Ascending aorta (tissue), 2 donors: ENCODE measurements at regions not wholly inside any gene's neighbourhood (a gene's known extent, or its start where the extent isn't known, plus 50 kb on each side); places are given as distances from the start of the nearest gene placed in this dataset.

ENCODE experiments used
- DNase-seq, 2 donors: peaks; one replicate each; pipeline ENCODE4 v3.0.0-alpha.2; 2019; ENCODE audit warnings: low spot score in 2 of 2
- H3K27ac ChIP-seq, 2 donors: fragments of 200-600 bp; sonication (generic); one replicate each; pipeline ENCODE4 v1.5.1; 2016 to 2017; ENCODE audit warnings: mild to moderate bottlenecking in 1 of 2
- H3K27me3 ChIP-seq: fragments of 200-600 bp; sonication (generic); one replicate; pipeline ENCODE4 v1.5.1; 2017
- H3K36me3 ChIP-seq, 2 donors: fragments of 200-600 bp; sonication (generic); one replicate each; pipeline ENCODE4 v1.5.1; 2016
- H3K4me1 ChIP-seq, 2 donors: fragments of 200-600 bp; sonication (generic); one replicate each; pipeline ENCODE4 v1.5.1; 2016 to 2017; ENCODE audit warnings: mild to moderate bottlenecking in 1 of 2
- H3K4me3 ChIP-seq, 2 donors: fragments of 200-600 bp; sonication (generic); one replicate each; pipeline ENCODE4 v1.5.1; 2016 to 2017; ENCODE audit warnings: mild to moderate bottlenecking in 1 of 2
- H3K9me3 ChIP-seq, 2 donors: fragments of 200-600 bp; sonication (generic); one replicate each; pipeline ENCODE4 v1.5.1; 2016
- intact Hi-C: fragments of 100-400 bp; cut with DNase I; formaldehyde crosslinking; loops from one replicate; pipeline ENCODE4 v1.15.1; 2023
- TF ChIP-seq, protein P1 (sequence below), 3 experiments: fragments of 200-600 bp in 2 of 3; fragments of 450-650 bp in 1 of 3; sonication (generic) in 2 of 3; IDR thresholded peaks; one replicate each; pipeline ENCODE4 v1.5.1; 2016 to 2019; ENCODE audit warnings: antibody characterized with exemption in 3 of 3, mild to moderate bottlenecking in 1 of 3, moderate library complexity in 1 of 3

DNA sequence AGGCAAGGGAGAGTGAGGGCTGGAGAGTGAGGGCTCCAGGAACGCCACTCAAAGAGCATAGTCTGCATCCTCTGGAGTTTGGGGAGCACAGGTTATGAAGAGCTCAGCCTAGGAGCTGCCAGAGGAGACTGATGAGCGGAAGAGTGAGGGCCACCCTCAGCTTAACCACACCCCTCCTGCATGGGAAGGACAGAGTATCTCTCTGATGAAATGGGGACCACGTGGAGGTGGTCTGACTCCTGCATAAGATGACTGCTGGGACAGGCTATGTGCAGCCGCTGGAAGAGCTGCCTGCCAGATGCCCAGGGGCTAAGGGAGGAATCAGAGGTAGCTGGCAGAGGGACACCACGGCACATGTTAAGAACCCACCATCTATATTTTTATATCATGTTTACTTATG lies 162.9 kb upstream of the POU2AF2 start:
- H3K9me3 ChIP-seq, result no peaks in the 10 kb centered on the region
- H3K27ac ChIP-seq, result no peak overlapping the region
- H3K4me1 ChIP-seq, result no peaks in the 10 kb centered on the region
- TF ChIP-seq, protein P1, sequence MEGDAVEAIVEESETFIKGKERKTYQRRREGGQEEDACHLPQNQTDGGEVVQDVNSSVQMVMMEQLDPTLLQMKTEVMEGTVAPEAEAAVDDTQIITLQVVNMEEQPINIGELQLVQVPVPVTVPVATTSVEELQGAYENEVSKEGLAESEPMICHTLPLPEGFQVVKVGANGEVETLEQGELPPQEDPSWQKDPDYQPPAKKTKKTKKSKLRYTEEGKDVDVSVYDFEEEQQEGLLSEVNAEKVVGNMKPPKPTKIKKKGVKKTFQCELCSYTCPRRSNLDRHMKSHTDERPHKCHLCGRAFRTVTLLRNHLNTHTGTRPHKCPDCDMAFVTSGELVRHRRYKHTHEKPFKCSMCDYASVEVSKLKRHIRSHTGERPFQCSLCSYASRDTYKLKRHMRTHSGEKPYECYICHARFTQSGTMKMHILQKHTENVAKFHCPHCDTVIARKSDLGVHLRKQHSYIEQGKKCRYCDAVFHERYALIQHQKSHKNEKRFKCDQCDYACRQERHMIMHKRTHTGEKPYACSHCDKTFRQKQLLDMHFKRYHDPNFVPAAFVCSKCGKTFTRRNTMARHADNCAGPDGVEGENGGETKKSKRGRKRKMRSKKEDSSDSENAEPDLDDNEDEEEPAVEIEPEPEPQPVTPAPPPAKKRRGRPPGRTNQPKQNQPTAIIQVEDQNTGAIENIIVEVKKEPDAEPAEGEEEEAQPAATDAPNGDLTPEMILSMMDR (IDR thresholded peaks at IDR 0.05), result no peak
- no peaks in the 10 kb centered on the region for H3K36me3 ChIP-seq
- H3K27me3 ChIP-seq, result no peaks in the 10 kb centered on the region
- intact Hi-C loops, result no loop called here
- DNase-seq, result no peak
- H3K4me3 ChIP-seq, result no peak overlapping the region

DNA sequence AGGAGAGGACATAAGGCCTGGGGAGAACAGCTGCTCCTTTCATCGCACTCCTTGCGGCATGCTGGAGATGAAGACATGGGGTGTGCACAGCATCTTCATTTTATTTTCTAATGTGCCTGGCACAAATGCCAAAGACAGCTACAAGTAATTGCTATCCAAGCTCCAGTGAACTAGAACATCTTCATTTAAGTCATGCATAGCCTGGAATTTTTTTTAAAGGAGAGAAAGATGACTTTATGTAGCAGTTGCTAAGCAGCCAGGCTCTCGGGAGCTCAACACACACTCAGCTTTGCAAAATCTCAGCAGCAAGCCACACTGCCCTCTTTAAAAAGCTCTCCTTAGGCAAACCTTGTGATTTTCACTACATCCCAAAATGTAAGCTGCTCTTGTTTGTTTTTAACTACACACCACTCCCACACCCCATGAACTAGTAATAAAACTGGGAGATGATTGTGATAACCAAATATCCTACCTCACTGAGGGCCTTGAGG lies 164.5 kb upstream of the POU2AF2 start:
- Histone ChIP-seq H3K27me3 (no peaks in the 10 kb centered on the region), H3K27ac (no peak overlapping the region), H3K36me3 (no peaks in the 10 kb centered on the region), H3K9me3 (no peaks in the 10 kb centered on the region), H3K4me1 (no peaks in the 10 kb centered on the region), H3K4me3 (no peak overlapping the region)
- no peak for DNase-seq
- TF ChIP-seq, protein P1 (IDR thresholded peaks at IDR 0.05), result no peak
- intact Hi-C loops, result no loop called here

DNA sequence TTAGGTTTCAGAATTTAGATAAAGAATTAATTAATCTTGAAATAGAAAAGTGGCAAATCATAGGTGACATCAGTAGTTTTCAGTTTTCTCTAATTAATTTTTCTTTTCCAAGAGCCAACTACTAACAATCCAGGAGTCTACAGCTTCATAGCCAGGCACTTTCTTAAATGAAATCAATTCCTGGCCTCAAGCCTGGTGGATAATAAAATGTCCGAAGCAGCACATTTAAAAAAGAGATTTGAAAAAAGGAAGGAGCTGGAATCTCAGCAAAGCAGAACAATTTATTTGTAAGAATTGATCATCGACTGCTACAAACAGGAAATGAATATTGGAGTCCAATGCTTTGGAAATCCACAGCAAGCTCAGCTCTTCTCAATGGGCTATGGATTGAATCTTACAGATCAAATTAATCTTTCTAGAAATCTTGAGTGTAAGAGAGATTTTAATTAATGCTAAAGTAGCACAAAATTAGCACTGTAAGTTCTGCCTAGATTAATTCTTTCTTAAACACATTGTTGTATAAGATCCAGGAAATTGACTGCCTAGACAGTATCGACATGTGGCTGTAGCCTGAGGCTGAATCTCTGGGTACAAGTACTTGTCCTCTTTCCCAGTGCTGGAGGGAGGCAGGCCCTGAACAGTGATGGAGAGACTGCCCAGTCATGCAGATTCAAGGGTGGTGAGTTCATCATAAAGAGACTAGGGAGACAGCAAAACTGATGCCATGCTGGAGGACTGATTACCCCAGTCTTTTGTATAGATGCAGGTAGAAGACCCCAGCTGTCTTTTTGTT lies 167.8 kb upstream of the POU2AF2 start:
- H3K9me3 ChIP-seq, result no peaks in the 10 kb centered on the region
- no peak overlapping the region for H3K4me3 ChIP-seq
- TF ChIP-seq, protein P1 (IDR thresholded peaks at IDR 0.05), result no peak
- no peak overlapping the region for H3K27ac ChIP-seq
- intact Hi-C loops, result no loop called here
- H3K27me3 ChIP-seq, result no peaks in the 10 kb centered on the region
- no peak for DNase-seq
- H3K36me3 ChIP-seq, result no peaks in the 10 kb centered on the region
- H3K4me1 ChIP-seq, result no peaks in the 10 kb centered on the region

DNA sequence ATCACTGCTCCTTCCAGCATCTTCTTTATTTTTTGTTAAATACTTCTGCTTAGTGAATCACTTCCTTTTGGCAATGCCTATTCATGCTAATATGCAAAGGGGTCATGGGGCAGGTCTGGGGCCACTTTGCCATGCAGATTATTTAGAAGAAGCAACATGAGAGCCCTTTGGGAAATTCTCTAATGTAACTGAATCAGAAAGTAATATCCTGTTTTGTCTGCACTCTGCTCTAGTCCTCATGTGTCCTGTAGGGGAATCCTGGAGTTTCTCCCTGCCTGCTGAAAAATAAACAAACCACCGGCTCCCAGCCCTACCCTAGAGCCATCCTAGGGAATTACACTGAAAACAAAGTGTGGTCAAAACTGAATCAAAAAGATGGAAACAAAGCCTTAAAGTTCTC lies 176.5 kb upstream of the POU2AF2 start:
- DNase-seq, result no peak
- H3K4me1 ChIP-seq, result no peaks in the 10 kb centered on the region
- H3K9me3 ChIP-seq, result peaks cover 0 to 16% of the 10 kb centered on the region in 2 donors
- H3K27me3 ChIP-seq, result no peaks in the 10 kb centered on the region
- no peak overlapping the region for H3K27ac ChIP-seq
- no peak overlapping the region for H3K4me3 ChIP-seq
- intact Hi-C loops, result no loop called here
- H3K36me3 ChIP-seq, result no peaks in the 10 kb centered on the region
- TF ChIP-seq, protein P1 (IDR thresholded peaks at IDR 0.05), result no peak

DNA sequence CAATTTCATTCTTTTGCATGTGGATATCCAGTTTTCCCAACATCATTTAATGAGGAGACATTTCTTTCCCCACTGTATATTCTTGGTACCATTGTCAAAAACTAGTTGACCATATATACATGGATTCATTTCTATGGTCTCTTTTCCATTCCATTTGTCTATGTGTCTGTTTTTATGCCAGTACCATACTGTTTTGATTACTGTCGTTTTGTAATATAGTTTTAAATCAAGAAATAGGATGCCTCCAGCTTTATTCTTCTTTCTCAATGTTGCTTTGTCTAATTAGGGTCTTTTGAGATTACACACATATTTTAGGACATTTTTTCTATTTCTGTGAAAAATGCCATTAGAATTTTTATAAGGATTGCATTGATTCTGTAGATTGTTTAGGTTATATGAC lies 177.5 kb upstream of the POU2AF2 start:
- Histone ChIP-seq H3K27ac (no peak overlapping the region), H3K27me3 (no peaks in the 10 kb centered on the region), H3K4me1 (no peaks in the 10 kb centered on the region), H3K9me3 (peaks cover 0 to 16% of the 10 kb centered on the region in 2 donors), H3K4me3 (no peak overlapping the region), H3K36me3 (no peaks in the 10 kb centered on the region)
- TF ChIP-seq, protein P1 (IDR thresholded peaks at IDR 0.05), result no peak
- intact Hi-C loops, result no loop called here
- DNase-seq, result no peak
